IPS-18a (cell line): ENCODE measurements at regions not wholly inside any gene's neighbourhood (a gene's known extent, or its start where the extent isn't known, plus 50 kb on each side); places are given as distances from the start of the nearest gene placed in this dataset.

Experiments used
- H3K27ac ChIP-seq: one replicate; pipeline ENCODE4 v1.5.1; 2013; ENCODE audit warnings: low read length
- H3K27me3 ChIP-seq: one replicate; pipeline ENCODE4 v1.6.1; 2013; ENCODE audit warnings: mild to moderate bottlenecking, low read length; ENCODE audit not compliant: control insufficient read depth, insufficient read depth
- H3K36me3 ChIP-seq: one replicate; pipeline ENCODE4 v1.6.1; 2013; ENCODE audit warnings: low read depth, low read length; ENCODE audit not compliant: control insufficient read depth
- H3K4me1 ChIP-seq: one replicate; pipeline ENCODE4 v1.6.1; 2013; ENCODE audit warnings: low read depth, low read length; ENCODE audit not compliant: control insufficient read depth
- H3K4me3 ChIP-seq: one replicate; pipeline ENCODE4 v1.5.1; 2013; ENCODE audit warnings: low read length
- H3K9ac ChIP-seq: one replicate; pipeline ENCODE4 v1.6.1; 2013; ENCODE audit warnings: mild to moderate bottlenecking, low read length, moderate library complexity
- H3K9me3 ChIP-seq: one replicate; pipeline ENCODE4 v1.6.1; 2013; ENCODE audit warnings: low read depth, low read length; ENCODE audit not compliant: control insufficient read depth

- Histone ChIP-seq H3K9ac (no peak overlapping the region), H3K4me1 (no peaks in the 10 kb centered on the region), H3K4me3 (no peak overlapping the region), H3K27ac (no peak overlapping the region), H3K27me3 (no peaks in the 10 kb centered on the region), H3K9me3 (no peaks in the 10 kb centered on the region), H3K36me3 (no peaks in the 10 kb centered on the region)
Observed at GRCh38 chr10:26642896-26643653, 54.4 kb upstream of the PDSS1 start.

DNA sequence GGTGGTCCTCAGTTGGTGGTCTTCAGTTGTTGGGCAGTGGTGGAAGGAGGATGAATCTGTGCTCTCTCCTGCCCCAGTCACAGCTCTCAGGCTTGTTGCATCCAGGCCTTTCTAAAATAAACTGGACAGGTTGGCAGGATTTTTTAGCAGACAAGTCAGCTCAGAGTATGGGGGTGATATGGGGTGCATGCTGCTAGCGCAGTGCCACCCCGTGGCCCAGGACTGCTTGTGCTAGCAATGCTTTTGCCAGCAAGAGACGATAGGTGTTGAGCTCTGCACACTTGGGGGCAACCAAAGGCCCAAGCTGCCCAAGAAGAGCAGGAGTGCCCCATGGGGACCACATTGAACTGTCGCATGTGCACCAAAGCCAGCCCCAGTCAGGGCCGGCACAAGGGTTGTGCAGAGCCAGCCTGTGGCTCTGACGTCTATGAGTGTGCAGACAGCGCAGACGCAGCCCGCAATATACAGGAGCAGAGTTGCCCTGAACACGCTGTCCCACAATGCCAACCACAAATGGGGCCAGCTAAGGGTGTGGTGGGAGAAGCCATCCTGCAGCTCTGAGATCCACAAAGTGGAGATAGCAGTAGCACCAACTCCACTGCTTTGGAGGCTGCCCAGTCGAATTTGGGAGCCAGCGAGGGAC is 49.8 kb upstream of the PDSS1 start:
- no peaks in the 10 kb centered on the region for H3K9me3 ChIP-seq
- H3K36me3 ChIP-seq = no peaks in the 10 kb centered on the region
- H3K4me1 ChIP-seq = no peaks in the 10 kb centered on the region
- H3K27me3 ChIP-seq = no peaks in the 10 kb centered on the region
- H3K9ac ChIP-seq = no peak overlapping the region
- no peak overlapping the region for H3K27ac ChIP-seq
- no peak overlapping the region for H3K4me3 ChIP-seq
